LoVo (cell line): ENCODE measurements at regions not wholly inside any gene's neighbourhood (a gene's known extent, or its start where the extent isn't known, plus 50 kb on each side); places are given as distances from the start of the nearest gene placed in this dataset.

Experiments
- DNase-seq: peaks from one replicate; pipeline ENCODE4 v3.0.0-alpha.2; 2016; ENCODE audit warnings: low spot score

DNA sequence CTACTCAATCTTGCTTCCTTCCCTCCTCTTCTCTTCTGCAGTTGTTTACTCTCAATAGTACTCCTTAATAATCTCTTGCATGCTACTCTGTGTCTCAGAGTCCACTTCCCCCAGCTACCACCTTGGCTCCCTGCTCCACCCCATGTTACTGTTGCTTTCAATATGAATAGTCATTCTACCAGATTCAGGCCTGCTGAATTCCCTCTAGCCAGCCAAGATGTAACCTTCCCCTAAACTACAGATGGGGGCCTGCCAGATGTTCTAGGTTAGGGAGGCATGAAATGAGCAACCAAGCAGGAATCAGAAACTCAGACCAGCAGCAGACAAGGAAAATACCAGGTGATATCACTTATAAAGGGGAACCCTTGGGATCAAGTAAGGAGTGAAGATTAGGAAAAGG is 392.1 kb upstream of the DDHD1 start:
- DNase-seq, result no peak

DNA sequence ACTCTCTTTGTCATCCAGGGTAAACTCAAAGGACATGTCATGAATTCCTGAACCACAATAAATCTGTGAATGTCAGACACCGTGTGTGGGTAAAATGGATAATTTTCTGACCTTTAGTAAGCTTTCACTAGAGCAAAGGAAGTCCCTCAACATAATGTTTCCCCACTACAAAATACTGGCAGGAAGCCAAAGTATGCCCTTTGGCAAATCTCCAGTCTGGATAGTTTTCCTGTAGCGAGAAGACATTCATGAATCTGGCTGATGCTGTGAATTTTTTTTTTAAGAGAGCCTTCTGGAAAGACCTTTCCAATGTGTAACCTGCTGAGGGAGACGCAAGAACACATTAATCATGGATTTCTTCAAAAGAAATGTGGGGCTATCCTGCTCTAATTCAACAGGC is 389.6 kb upstream of the DDHD1 start:
- peak; percentile 69 for DNase-seq

DNA sequence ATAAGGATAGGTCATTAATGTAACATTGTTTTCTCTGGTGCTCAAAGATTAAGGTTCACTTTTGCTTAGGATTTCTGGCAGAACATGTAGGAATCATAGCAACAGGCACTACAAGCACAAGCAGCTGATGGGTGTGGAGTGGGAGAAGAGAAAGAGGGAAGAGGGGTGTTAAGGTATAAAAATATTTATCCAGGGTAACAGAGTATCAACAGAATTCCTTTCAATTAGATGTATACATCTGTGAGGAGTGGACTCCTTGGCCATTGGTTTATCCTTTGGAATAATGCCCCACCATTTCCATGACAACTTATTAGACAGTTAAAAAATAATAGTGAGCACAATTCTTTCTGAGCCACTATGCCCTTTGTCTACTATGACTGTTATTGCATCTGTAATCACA is 388.3 kb upstream of the DDHD1 start:
- no peak for DNase-seq

GRCh38 chr14:53539489-53540126 is 386.5 kb upstream of the DDHD1 start:
- peak; percentile 85 for DNase-seq

- no peak for DNase-seq
Observed at GRCh38 chr14:53538316-53538881, 385.3 kb upstream of the DDHD1 start.

DNA sequence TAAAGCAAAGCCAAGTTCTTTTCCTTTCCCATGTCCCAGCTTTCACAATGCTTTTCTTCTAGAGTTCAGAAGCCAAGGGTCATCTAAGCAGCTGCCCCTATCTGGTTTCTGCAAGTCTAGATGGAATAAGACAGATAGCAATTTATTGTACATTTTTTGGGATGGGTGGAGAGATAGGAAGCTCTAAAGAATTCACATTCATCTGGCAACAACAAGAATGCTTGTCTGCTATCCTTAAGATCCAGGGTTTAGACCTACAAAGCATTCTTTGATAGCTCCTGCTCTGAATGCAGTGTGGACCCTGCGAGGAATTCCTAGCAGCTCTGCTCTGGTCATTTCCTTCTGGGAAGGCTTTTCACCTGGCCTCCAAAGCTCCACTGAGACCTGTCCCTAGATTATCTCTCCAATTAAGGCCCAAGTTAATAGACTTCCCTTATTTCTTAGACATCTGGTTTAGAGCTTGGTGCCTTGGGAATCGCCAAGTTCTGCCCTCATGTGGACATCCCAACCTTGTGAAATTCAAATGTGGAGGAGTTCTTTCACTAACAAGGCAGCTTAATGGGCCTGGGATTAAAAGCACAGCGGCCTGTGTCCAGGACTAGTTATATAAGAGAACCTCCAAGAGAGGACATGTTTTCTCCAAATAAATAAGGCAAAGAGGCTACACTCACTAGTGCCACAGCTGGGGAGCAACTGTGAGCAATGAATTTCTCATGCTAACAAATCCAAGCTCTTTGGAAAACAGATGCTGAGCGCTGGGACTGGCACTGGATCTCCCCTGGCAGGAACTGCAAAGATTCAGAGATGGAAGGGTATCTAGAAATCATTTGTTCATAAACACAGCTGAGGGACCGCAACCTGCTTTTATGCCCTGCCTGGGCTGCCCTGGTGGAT is 384.5 kb upstream of the DDHD1 start:
- DNase-seq, result no peak

DNA sequence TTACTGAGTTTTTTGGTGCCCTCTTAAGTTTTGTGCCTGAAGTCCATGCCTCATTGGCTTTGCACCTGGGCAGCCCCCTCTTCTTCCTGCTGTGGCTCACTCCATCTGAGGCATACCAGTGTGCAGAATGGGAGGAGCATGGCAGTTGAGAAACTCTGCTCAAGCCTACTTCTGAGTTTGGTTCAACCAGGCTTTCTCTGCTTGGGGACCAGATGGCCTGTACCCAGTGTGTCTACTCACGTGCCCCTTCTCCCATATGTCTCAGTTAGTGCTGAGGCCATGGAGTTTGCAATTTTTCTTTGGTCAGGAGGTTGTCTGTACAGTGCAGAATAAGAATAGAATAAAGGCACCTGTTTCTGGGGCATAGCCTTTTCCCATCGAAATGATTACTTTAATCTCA is 383.3 kb upstream of the DDHD1 start:
- no peak for DNase-seq

DNA sequence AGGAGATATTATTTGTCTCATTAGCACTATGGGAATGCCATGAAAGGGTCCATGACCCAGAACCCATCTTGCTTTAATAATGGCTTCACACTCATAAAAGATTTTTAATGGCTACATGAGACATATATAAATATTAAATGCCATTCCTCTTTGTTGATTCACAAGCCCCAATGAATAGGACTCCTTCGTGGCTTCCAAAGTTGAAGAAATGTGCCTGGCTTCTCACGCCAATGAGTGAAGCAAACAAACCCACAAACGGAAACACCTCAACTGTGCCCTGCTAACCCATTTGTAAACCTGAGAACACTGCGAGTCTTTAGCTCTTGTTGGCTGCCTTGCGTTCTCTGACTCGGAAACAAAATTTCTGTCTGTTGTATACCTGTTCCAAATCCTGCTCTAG is 381.7 kb upstream of the DDHD1 start:
- peak; percentile 42 for DNase-seq

DNA sequence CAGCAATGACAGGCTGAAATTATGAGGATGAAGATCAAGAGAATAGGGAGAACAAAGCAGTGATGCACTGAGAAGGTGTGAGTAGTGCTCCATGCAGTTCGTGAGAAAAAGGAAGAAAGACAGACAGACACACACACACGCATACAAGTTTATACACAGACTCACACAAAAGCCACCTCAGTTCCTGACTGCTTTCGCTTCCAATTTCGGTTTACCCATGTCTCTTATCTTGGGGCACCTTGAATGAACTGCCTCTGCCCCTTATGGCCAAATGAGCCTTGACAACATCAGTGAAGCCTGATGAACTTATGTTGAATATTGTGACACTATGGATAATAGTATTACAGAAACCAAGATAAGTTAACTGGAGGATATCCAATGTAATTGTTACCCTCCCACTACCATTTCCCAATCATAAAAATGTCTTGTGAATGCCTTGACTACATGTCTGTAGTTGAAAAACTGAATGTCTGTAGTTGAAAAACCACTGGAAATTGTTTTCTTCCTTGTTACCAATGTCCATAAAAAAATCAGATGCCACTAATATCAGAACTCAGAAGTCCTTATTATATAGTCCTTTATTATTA is 380.4 kb upstream of the DDHD1 start:
- no peak for DNase-seq

DNA sequence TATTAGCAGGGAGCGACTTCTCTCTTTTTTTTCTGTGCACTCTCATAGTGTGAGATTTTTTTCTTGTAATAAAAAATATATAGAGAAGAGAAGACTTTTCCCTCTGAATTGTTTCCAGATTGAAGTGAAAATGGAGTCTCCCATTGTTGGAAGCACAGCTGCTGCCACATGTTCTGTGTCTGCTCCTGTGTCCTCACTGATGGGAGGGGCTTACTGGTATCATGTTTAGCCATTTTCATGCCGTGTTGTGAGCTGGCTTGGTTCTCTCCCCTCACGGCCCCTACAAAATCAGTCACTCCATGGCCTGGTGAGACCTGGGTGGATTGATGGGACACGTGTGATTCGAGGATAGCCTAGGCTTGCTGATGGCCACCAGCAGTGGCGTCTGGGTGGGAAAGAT is 379.7 kb upstream of the DDHD1 start:
- DNase-seq, result no peak

DNA sequence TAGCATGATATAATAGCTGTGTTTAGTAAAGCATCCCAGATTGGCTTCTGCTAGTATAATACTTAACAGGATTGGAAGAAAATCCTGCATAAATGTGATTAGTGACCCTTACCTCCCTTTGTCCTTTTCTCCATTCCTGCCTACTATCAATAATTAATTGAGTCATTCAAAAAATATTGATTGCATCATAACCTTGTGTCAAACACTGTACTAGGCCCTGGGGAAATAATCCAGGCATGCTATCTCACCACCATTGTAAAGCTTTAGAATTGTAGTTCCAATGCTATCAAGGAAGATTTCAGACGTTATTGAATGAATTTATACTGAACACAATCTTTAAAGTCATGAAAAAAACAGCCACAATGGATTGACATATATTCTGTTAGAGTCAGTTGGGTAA is 378.6 kb upstream of the DDHD1 start:
- DNase-seq, result no peak

DNA sequence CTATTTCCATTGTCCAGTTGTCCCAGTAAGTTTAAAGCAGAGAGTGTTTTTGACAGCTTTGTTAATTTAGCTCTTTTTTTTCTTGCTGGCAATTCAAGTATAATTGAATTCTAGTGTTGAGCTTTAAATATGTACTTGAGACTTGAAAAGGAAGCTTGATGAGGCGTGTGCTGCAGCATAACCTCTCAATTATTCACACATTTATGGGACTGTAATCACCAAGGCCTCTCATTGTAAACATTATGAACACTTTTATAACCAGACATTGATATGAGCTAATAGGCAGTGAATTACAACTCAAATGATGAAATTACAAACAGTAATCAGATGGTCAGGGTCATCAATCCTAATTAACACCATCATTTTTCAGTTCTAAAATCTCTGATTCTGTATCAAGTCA is 378.0 kb upstream of the DDHD1 start:
- no peak for DNase-seq

DNA sequence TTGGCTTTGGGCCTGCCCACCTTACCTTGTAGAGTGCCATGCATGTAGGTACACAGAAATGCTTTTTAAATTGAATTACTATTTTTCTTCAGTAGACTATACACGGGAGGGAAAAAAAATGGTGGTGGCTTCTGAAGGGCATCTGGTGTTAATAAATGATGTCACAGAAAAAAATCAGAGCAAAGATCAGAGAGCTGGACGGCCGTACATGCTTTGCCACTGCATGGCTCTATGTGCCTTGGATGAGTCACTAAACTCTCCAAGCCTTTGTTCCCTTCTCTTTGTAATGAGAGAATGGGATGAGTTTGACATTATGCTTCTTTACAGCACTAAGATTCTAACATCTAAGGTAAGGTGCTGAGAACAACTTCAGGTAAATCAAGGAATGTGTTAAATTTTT is 376.4 kb upstream of the DDHD1 start:
- DNase-seq, result no peak

GRCh38 chr14:53528185-53528671 is 375.1 kb upstream of the DDHD1 start:
- no peak for DNase-seq

DNA sequence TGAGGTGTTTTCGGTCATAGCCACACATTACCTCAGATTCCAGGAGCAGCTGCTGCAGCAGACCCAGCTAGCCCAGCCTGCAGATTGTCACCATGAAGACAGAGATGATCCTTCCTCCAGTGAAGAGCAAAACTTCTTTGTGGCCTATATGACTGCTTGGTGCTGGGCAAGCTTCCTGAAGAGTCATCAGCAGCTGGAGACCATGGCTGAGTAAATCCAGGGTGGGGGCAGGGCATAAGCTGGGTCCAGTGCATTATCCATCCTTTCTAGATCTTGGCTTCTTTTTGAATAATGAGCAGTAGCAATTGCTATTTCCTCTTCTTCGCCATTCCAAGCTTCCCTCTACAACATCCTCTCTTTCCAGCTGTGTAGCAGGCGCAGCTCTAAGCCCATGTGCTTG is 373.1 kb upstream of the DDHD1 start:
- DNase-seq, result no peak

GRCh38 chr14:53525608-53526007 is 372.5 kb upstream of the DDHD1 start:
- DNase-seq, result no peak

DNA sequence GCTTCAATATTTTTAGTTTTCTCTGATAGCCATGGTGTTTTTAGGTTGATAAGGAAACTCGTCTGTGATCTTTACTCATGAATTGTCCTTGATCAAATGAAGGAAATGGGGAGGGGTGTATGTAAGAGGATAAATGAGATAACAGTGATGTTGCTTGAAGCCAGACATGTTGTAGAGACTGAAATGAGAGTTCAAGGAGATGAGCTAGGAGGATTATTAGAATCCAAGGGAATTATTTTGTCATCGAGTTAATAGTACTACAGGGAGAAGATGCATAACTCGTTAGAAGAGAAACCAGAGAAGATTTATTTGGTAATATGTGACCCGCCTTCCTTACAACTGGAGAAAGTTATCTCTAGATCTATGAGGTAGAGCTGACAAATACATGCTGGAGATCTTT is 371.3 kb upstream of the DDHD1 start:
- DNase-seq, result no peak

GRCh38 chr14:53523226-53523625 is 370.1 kb upstream of the DDHD1 start:
- DNase-seq, result no peak

- no peak for DNase-seq
Observed at GRCh38 chr14:53520078-53520928, 367.2 kb upstream of the DDHD1 start.

DNA sequence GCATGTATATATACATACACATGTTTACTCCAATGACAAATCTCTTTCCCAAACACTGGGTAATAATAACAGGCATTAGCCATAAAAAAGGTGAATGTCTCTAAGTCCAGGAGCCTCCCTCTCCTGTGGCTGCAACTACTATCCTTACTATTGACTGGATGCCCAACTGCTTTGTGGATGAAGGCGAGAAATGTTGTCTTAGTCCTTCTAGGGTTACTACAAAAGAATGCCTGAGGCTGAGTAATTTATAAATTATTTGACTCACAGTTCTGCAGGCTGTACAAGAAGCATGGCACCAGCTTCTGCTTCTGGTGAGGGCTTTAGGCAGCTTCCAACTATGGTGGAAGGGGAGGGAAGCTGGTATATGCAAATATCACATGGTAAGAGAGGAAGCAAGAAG is 366.0 kb upstream of the DDHD1 start:
- no peak for DNase-seq

DNA sequence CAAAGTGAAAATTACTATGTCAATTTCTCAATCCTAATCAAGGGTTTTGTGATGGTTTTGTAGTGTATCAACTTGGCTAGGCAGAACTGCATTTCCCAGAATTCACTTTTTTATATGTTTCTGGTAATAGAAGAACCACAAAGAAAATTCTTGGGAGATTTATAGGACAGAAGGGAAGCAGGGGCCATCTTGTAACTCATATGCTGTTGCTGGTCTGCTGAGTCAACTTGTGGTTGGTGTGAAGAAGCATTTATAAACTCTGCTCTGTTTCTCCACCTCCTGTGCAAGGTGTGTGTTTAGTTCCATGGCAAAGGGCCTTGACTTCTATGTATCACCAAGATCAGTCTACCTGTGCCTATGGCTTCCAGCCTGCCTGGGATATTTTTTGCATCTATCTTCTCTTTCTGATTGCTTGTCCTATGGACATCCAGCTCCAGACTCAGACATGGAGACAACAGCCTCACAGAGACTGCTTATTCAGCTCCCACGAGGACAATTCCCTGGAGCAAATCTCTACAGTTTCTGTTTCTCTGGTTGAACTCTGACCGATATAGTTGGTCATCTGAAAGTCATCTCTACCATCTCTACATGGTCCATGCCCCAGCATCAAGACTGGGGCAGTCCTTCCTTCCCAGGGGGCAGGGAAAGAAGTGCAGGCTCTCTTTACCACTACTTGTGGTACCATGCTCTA is 364.3 kb upstream of the DDHD1 start:
- DNase-seq, result no peak
